Fibroblast of lung (primary cell): ENCODE measurements at regions not wholly inside any gene's neighbourhood (a gene's known extent, or its start where the extent isn't known, plus 50 kb on each side); places are given as distances from the start of the nearest gene placed in this dataset.

Experiments used
- DNase-seq, 2 donors: peaks; one replicate each; pipeline versions ENCODE4 v3.0.0 to v3.0.0-alpha.2; 2010; ENCODE audit warnings: low read depth in 2 of 2
- H2AFZ ChIP-seq: 2 replicates; pipeline ENCODE4 v1.5.1; 2012; ENCODE audit warnings: low read length, control low read depth, inconsistent platforms
- H3K27ac ChIP-seq: 2 replicates; pipeline ENCODE4 v1.5.1; 2011; ENCODE audit warnings: low read length, control low read depth; ENCODE audit not compliant: insufficient read depth
- H3K27me3 ChIP-seq: 2 replicates; pipeline ENCODE4 v1.5.1; 2011; ENCODE audit warnings: mild to moderate bottlenecking, low read length; ENCODE audit not compliant: control insufficient read depth, insufficient read depth
- H3K36me3 ChIP-seq: 2 replicates; pipeline ENCODE4 v1.5.1; 2011; ENCODE audit warnings: low read length; ENCODE audit not compliant: control insufficient read depth, insufficient read depth
- H3K4me1 ChIP-seq: 2 replicates; pipeline ENCODE4 v1.5.1; 2011; ENCODE audit warnings: low read length; ENCODE audit not compliant: control insufficient read depth, insufficient read depth; ENCODE audit errors: extremely low read depth
- H3K4me2 ChIP-seq: 2 replicates; pipeline ENCODE4 v1.5.1; 2011; ENCODE audit warnings: low read length, control low read depth; ENCODE audit not compliant: insufficient read depth; ENCODE audit errors: extremely low read depth
- H3K4me3 ChIP-seq, 4 experiments: fragments of 200-600 bp in 1 of 4; sonication (generic) in 1 of 4; replicated peaks in 1 of 4; 2 replicates each; pipeline ENCODE4 v1.5.1; 2011 to 2016; ENCODE audit warnings: low read length in 4 of 4, low read depth in 3 of 4, mild to moderate bottlenecking in 3 of 4, control low read depth in 2 of 4, inconsistent platforms in 1 of 4, mixed read lengths in 1 of 4; ENCODE audit not compliant: insufficient read depth in 1 of 4; ENCODE audit errors: control extremely low read depth in 1 of 4
- H3K79me2 ChIP-seq: 2 replicates; pipeline ENCODE4 v1.5.1; 2012; ENCODE audit warnings: mild to moderate bottlenecking, low read length, inconsistent platforms; ENCODE audit not compliant: control insufficient read depth, insufficient read depth
- H3K9ac ChIP-seq: 2 replicates; pipeline ENCODE4 v1.5.1; 2011; ENCODE audit warnings: mild to moderate bottlenecking, low read length, control low read depth; ENCODE audit not compliant: insufficient read depth
- H3K9me3 ChIP-seq: 2 replicates; pipeline ENCODE4 v1.5.1; 2012; ENCODE audit warnings: low read depth, low read length; ENCODE audit not compliant: control insufficient read depth, insufficient read depth
- H4K20me1 ChIP-seq: 2 replicates; pipeline ENCODE4 v1.5.1; 2011; ENCODE audit warnings: low read length; ENCODE audit not compliant: control insufficient read depth, insufficient read depth; ENCODE audit errors: extremely low read depth
- CTCF ChIP-seq, 2 donors: IDR thresholded peaks in 1 of 2; conservative IDR thresholded peaks in 1 of 2; 1 replicate in 1 of 2; 2 replicates in 1 of 2; pipeline ENCODE4 v1.5.1; 2011 to 2012; ENCODE audit warnings: low read length in 2 of 2, control low read depth in 1 of 2, inconsistent platforms in 1 of 2, low read depth in 1 of 2, mild to moderate bottlenecking in 1 of 2
- EZH2 ChIP-seq: IDR thresholded peaks from 2 replicates; pipeline ENCODE4 v1.5.1; 2012; ENCODE audit warnings: low read length, control low read depth, mild to moderate bottlenecking; ENCODE audit errors: missing control alignments

- Histone ChIP-seq H3K27me3 (peaks cover 3% of the 10 kb centered on the region), H3K36me3 (no peaks in the 10 kb centered on the region), H3K27ac (no peak overlapping the region), H3K4me3 (no peak overlapping the region), H3K4me1 (no peaks in the 10 kb centered on the region), H3K9me3 (no peaks in the 10 kb centered on the region), H2AFZ (no peak overlapping the region), H3K9ac (no peak overlapping the region), H4K20me1 (no peaks in the 10 kb centered on the region), H3K4me2 (no peak overlapping the region), H3K79me2 (no peaks in the 10 kb centered on the region)
- TF ChIP-seq EZH2 (no peak), CTCF (conservative IDR thresholded peaks at IDR 0.05 in 1 of 2, IDR thresholded peaks at IDR 0.05 in 1 of 2; ENCODE audit: low read depth in 1 of 2, low read length in 2 of 2) (no peak)
- DNase-seq, result peak; percentile 73 to 88
Observed at GRCh38 chr3:72234391-72234790, 449.4 kb upstream of the PROK2 start.

GRCh38 chr3:72233571-72233970, 448.6 kb upstream of the PROK2 start:
- H3K36me3 ChIP-seq, result no peaks in the 10 kb centered on the region
- no peak overlapping the region for H3K27ac ChIP-seq
- DNase-seq, result no peak
- H3K9ac ChIP-seq, result no peak overlapping the region
- H2AFZ ChIP-seq, result no peak overlapping the region
- no peaks in the 10 kb centered on the region for H3K27me3 ChIP-seq
- no peaks in the 10 kb centered on the region for H3K9me3 ChIP-seq
- no peaks in the 10 kb centered on the region for H3K79me2 ChIP-seq
- H3K4me3 ChIP-seq, result no peak overlapping the region
- TF ChIP-seq CTCF (conservative IDR thresholded peaks at IDR 0.05 in 1 of 2, IDR thresholded peaks at IDR 0.05 in 1 of 2; ENCODE audit: low read depth in 1 of 2, low read length in 2 of 2) (no peak), EZH2 (no peak)
- no peaks in the 10 kb centered on the region for H3K4me1 ChIP-seq
- no peak overlapping the region for H3K4me2 ChIP-seq
- H4K20me1 ChIP-seq, result no peaks in the 10 kb centered on the region

GRCh38 chr3:72232777-72233176, 447.8 kb upstream of the PROK2 start:
- Histone ChIP-seq H3K36me3 (no peaks in the 10 kb centered on the region), H2AFZ (no peak overlapping the region), H3K4me2 (no peak overlapping the region), H3K79me2 (no peaks in the 10 kb centered on the region), H4K20me1 (no peaks in the 10 kb centered on the region), H3K27ac (no peak overlapping the region), H3K4me1 (no peaks in the 10 kb centered on the region), H3K4me3 (no peak overlapping the region), H3K27me3 (no peaks in the 10 kb centered on the region), H3K9ac (no peak overlapping the region), H3K9me3 (no peaks in the 10 kb centered on the region)
- no peak for DNase-seq
- TF ChIP-seq EZH2, result no peak
- TF ChIP-seq CTCF (conservative IDR thresholded peaks at IDR 0.05 in 1 of 2, IDR thresholded peaks at IDR 0.05 in 1 of 2; ENCODE audit: low read depth in 1 of 2, low read length in 2 of 2), result no peak
